K562 (cell line): ENCODE measurements at regions not wholly inside any gene's neighbourhood (a gene's known extent, or its start where the extent isn't known, plus 50 kb on each side); places are given as distances from the start of the nearest gene placed in this dataset.

Source experiments
- ATAC-seq: fragments of 200-7000 bp; cut with Tn5 transposase; 3 replicates; pipeline ENCODE4 v1.9.1; 2020; ENCODE audit warnings: moderate library complexity
- BruUV-seq: library from RNA; stranded (reverse); fragments of 400-500 nt; replicated peaks from 2 replicates; lab custom pipeline; 2021; lab: Mats Ljungman, UMichigan
- CTCF ChIA-PET: fragments of 300-600 bp; formaldehyde crosslinking; extraction: SDS; loops from one replicate; lab custom pipeline; 2021; ENCODE audit warnings: low intra/inter-chr PET ratio; lab: Yijun Ruan, JAX
- POLR2A ChIA-PET: fragments of 300-600, 350-650 bp; sonication (Branson Sonifier 250); formaldehyde crosslinking; extraction: SDS; loops from one replicate; lab custom pipeline; 2021; ENCODE audit warnings: antibody characterized with exemption, inconsistent platforms; lab: Yijun Ruan, JAX
- DNase-seq, 4 experiments: peaks; one replicate each; pipeline versions ENCODE4 v3.0.0 to v3.0.0-alpha.2; 2011 to 2018; ENCODE audit warnings: low spot score in 3 of 4, mixed read lengths in 3 of 4; ENCODE audit errors: extremely low read depth in 1 of 4
- FAIRE-seq: peaks from 2 replicates; lab custom pipeline; 2011; peaks lifted over from hg19 to GRCh38; lab: Jason Lieb, UNC
- H2AFZ ChIP-seq: 2 replicates; pipeline ENCODE4 v1.6.0; 2011; ENCODE audit warnings: low read depth, low read length, control low read depth, inconsistent platforms
- H3K27ac ChIP-seq: fragments of 200-600 bp; 3 replicates; pipeline ENCODE4 v1.8.0; 2011; ENCODE audit warnings: low read depth, mild to moderate bottlenecking, control low read depth, inconsistent platforms, low read length, moderate library complexity, mixed read lengths; ENCODE audit errors: extremely low read depth
- H3K27me3 ChIP-seq, 2 experiments: fragments of 300-600 bp in 1 of 2; 2 replicates in 1 of 2; 3 replicates in 1 of 2; pipeline versions ENCODE4 v1.6.0 to v1.8.0; 2011; ENCODE audit warnings: inconsistent platforms in 2 of 2, low read length in 2 of 2, mild to moderate bottlenecking in 1 of 2, mixed read lengths in 1 of 2, moderate library complexity in 1 of 2; ENCODE audit not compliant: control insufficient read depth in 2 of 2, insufficient read depth in 2 of 2
- H3K36me3 ChIP-seq: fragments of 300-600 bp; 3 replicates; pipeline ENCODE4 v1.8.0; 2011; ENCODE audit warnings: mild to moderate bottlenecking, low read length, inconsistent platforms; ENCODE audit not compliant: control insufficient read depth, insufficient read depth
- H3K4me1 ChIP-seq, 2 experiments: fragments of 200-600 bp in 1 of 2; replicated peaks in 1 of 2; 2 replicates in 1 of 2; 3 replicates in 1 of 2; pipeline versions ENCODE4 v1.5.1 to v1.8.0; 2011; ENCODE audit warnings: inconsistent platforms in 2 of 2, low read length in 2 of 2, mild to moderate bottlenecking in 1 of 2, mixed read lengths in 1 of 2, moderate library complexity in 1 of 2; ENCODE audit not compliant: control insufficient read depth in 2 of 2, insufficient read depth in 2 of 2
- H3K4me2 ChIP-seq: 2 replicates; pipeline ENCODE4 v1.6.1; 2011; ENCODE audit warnings: low read length, control low read depth, inconsistent platforms, mixed read lengths; ENCODE audit not compliant: insufficient read depth
- H3K4me3 ChIP-seq: fragments of 200-600 bp; sonication (generic), shearing (Covaris generic); 2 replicates; pipeline ENCODE4 v1.5.1; 2016; ENCODE audit warnings: control low read depth, inconsistent platforms
- H3K79me2 ChIP-seq: fragments of 200-600 bp; 3 replicates; pipeline ENCODE4 v1.8.0; 2011; ENCODE audit warnings: low read length, inconsistent platforms; ENCODE audit not compliant: control insufficient read depth, insufficient read depth
- H3K9ac ChIP-seq, 2 experiments: 2 replicates each; pipeline versions ENCODE4 v1.6.0 to v1.6.1; 2011; ENCODE audit warnings: low read depth in 2 of 2, low read length in 2 of 2, control low read depth in 1 of 2, inconsistent platforms in 1 of 2, mild to moderate bottlenecking in 1 of 2, mixed read lengths in 1 of 2; ENCODE audit not compliant: insufficient read depth in 1 of 2
- H3K9me1 ChIP-seq: one replicate; pipeline ENCODE4 v1.6.0; 2011; ENCODE audit warnings: inconsistent platforms, mild to moderate bottlenecking, low read length, moderate library complexity; ENCODE audit not compliant: control insufficient read depth, insufficient read depth
- H3K9me3 ChIP-seq: replicated peaks from 2 replicates; pipeline ENCODE4 v1.5.1; 2011; ENCODE audit warnings: low read depth, low read length, inconsistent platforms; ENCODE audit not compliant: control insufficient read depth, insufficient read depth
- H4K20me1 ChIP-seq: replicated peaks from 2 replicates; pipeline ENCODE4 v1.6.1; 2011; ENCODE audit warnings: low read length, inconsistent platforms, mixed read lengths; ENCODE audit not compliant: control insufficient read depth, insufficient read depth
- POLR2G ChIP-seq: fragments of 200-400 bp; formaldehyde crosslinking; IDR thresholded peaks from 2 replicates; pipeline ENCODE4 v1.6.1; 2017; ENCODE audit warnings: low read depth, mild to moderate bottlenecking, antibody characterized with exemption, low read length, moderate library complexity
- PPARD ChIP-seq: fragments of 250-450 bp; sonication (Bioruptor Pico); IDR thresholded peaks from 2 replicates; pipeline ENCODE4 v1.8.0; 2022; ENCODE audit warnings: inconsistent platforms, mild to moderate bottlenecking, moderate library complexity
- PRMT5 ChIP-seq: sonication (generic); formaldehyde crosslinking; IDR thresholded peaks from 2 replicates; pipeline ENCODE4 v1.5.0; 2020; ENCODE audit warnings: missing genetic modification reagents
- RFX1 ChIP-seq: fragments of 450-650 bp; IDR thresholded peaks from 2 replicates; pipeline ENCODE4 v1.6.1; 2016; ENCODE audit warnings: mild to moderate bottlenecking, moderate library complexity
- SOX6 ChIP-seq: fragments of 450-650 bp; IDR thresholded peaks from 2 replicates; pipeline ENCODE4 v1.6.1; 2014; ENCODE audit warnings: mild to moderate bottlenecking
- SPI1 ChIP-seq: IDR thresholded peaks from 2 replicates; pipeline ENCODE4 v1.6.1; 2011; ENCODE audit warnings: low read depth, low read length, control low read depth, borderline replicate concordance
- TEAD1 ChIP-seq, 2 experiments: fragments of 450-650 bp in 1 of 2; sonication (generic) in 1 of 2; formaldehyde crosslinking; IDR thresholded peaks; 2 replicates each; pipeline versions ENCODE4 v1.4.0 to v1.8.0; 2020 to 2022; ENCODE audit warnings: mild to moderate bottlenecking in 2 of 2, missing genetic modification reagents in 1 of 2
- ZNF274 ChIP-seq: IDR thresholded peaks from 2 replicates; pipeline ENCODE4 v1.6.1; 2011; ENCODE audit warnings: low read depth, mild to moderate bottlenecking, low read length, moderate library complexity, borderline replicate concordance
- WGBS: fragments of 100-300 bp; shearing (Covaris generic); methylation state at CpG from one replicate; pipeline ENCODE4 v1.1.6; 2016; ENCODE audit warnings: low coverage, mixed read lengths; ENCODE audit not compliant: insufficient coverage; ENCODE audit errors: missing lambda C conversion rate; 5-methylcytosine and 5-hydroxymethylcytosine counted together
- in situ Hi-C: fragments of 300-500 bp; cut with MboI; formaldehyde crosslinking; loops from 4 replicates; pipeline ENCODE4 v1.15.0; 2018; ENCODE audit warnings: inconsistent platforms, mixed read lengths
- intact Hi-C: fragments of 100-400 bp; cut with micrococcal nuclease; formaldehyde crosslinking; loops from 2 replicates; pipeline ENCODE4 v1.14.2; 2022
- TF ChIP-seq, protein P1 (sequence below): fragments of 250-450 bp; sonication (Bioruptor Pico); IDR thresholded peaks from 2 replicates; pipeline ENCODE4 v1.8.0; 2022; ENCODE audit warnings: moderate library complexity, mild to moderate bottlenecking, inconsistent platforms
- TF ChIP-seq, protein P2 (sequence below): fragments of 450-650 bp; conservative IDR thresholded peaks from 2 replicates; pipeline ENCODE4 v1.6.1; 2016; ENCODE audit warnings: missing genetic modification characterization, low read depth, mild to moderate bottlenecking, missing compliant biosample characterization, moderate library complexity
- TF ChIP-seq, protein P3 (sequence below): fragments of 150-350 bp; IDR thresholded peaks from 2 replicates; pipeline ENCODE4 v1.6.1; 2014; ENCODE audit warnings: low read depth, mild to moderate bottlenecking, low read length, borderline replicate concordance
- TF ChIP-seq, protein P4 (sequence below): sonication (generic); formaldehyde crosslinking; IDR thresholded peaks from 2 replicates; pipeline ENCODE4 v1.9.0; 2022; ENCODE audit warnings: mild to moderate bottlenecking, missing genetic modification reagents

- H3K9me1 ChIP-seq, result no peaks in the 10 kb centered on the region
- ATAC-seq, result peak; percentile 80
- CTCF ChIA-PET, result no interaction called here
- intact Hi-C loops, result loop anchor here (1.0 kb wide), 1 partner anchor 53 kb away; no protein-coding TSS in a partner anchor
- peaks cover 23% of the 10 kb centered on the region for H3K79me2 ChIP-seq
- H3K36me3 ChIP-seq, result peaks cover 8% of the 10 kb centered on the region; the same call in 1 of the 3 replicates
- peak overlapping the region; percentile 80 for H3K4me3 ChIP-seq
- peak; percentile 32 to 77 (median 42) for DNase-seq
- H3K4me2 ChIP-seq, result peak overlapping the region; percentile 92
- no peaks in the 10 kb centered on the region for H4K20me1 ChIP-seq
- POLR2A ChIA-PET, result interaction anchor here (0.7 to 1.3 kb wide), 5 partner anchors 9 to 80 kb away, joined by 3 to 9 read pairs (median 5); no protein-coding TSS in a partner anchor
- peak overlapping the region; percentile 63 for H2AFZ ChIP-seq
- peak overlapping the region; percentile 79 for H3K27ac ChIP-seq
- peak; percentile 82 for FAIRE-seq
- in situ Hi-C loops, result loop anchor here (5.0 kb wide), 1 partner anchor 53 kb away; no protein-coding TSS in a partner anchor
- BruUV-seq, result no TSS peak
- 14% methylated on average over 30 of the region's 32 CpGs for WGBS
- peak overlapping the region; percentile 77 to 94 for H3K9ac ChIP-seq
- 0 out of 5 replicates have a peak, but pooled peaks cover 0 to 2% of the 10 kb centered on the region in 2 experiments for H3K27me3 ChIP-seq
- peaks cover 13 to 20% of the 10 kb centered on the region in 2 experiments for H3K4me1 ChIP-seq
- H3K9me3 ChIP-seq, result no peaks in the 10 kb centered on the region
- TF ChIP-seq, protein P1, sequence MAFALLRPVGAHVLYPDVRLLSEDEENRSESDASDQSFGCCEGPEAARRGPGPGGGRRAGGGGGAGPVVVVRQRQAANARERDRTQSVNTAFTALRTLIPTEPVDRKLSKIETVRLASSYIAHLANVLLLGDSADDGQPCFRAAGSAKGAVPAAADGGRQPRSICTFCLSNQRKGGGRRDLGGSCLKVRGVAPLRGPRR (CRISPR knock-in tag), result no peak
- TF ChIP-seq, protein P2, sequence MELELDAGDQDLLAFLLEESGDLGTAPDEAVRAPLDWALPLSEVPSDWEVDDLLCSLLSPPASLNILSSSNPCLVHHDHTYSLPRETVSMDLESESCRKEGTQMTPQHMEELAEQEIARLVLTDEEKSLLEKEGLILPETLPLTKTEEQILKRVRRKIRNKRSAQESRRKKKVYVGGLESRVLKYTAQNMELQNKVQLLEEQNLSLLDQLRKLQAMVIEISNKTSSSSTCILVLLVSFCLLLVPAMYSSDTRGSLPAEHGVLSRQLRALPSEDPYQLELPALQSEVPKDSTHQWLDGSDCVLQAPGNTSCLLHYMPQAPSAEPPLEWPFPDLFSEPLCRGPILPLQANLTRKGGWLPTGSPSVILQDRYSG (tag), result no peak
- TF ChIP-seq POLR2G (peak; percentile 60), SOX6 (0 out of 2 replicates have a peak, but pooled peaks have one; percentile 19), PPARD (no peak), RFX1 (no peak), PRMT5 (CRISPR knock-in tag) (no peak), SPI1 (no peak), TEAD1 (CRISPR knock-in tag; IDR thresholded peaks at IDR 0.05) (0 out of 4 replicates have a peak, but pooled peaks of 1 of the 2 experiments have one; percentile 37), ZNF274 (no peak)
- TF ChIP-seq, protein P3, sequence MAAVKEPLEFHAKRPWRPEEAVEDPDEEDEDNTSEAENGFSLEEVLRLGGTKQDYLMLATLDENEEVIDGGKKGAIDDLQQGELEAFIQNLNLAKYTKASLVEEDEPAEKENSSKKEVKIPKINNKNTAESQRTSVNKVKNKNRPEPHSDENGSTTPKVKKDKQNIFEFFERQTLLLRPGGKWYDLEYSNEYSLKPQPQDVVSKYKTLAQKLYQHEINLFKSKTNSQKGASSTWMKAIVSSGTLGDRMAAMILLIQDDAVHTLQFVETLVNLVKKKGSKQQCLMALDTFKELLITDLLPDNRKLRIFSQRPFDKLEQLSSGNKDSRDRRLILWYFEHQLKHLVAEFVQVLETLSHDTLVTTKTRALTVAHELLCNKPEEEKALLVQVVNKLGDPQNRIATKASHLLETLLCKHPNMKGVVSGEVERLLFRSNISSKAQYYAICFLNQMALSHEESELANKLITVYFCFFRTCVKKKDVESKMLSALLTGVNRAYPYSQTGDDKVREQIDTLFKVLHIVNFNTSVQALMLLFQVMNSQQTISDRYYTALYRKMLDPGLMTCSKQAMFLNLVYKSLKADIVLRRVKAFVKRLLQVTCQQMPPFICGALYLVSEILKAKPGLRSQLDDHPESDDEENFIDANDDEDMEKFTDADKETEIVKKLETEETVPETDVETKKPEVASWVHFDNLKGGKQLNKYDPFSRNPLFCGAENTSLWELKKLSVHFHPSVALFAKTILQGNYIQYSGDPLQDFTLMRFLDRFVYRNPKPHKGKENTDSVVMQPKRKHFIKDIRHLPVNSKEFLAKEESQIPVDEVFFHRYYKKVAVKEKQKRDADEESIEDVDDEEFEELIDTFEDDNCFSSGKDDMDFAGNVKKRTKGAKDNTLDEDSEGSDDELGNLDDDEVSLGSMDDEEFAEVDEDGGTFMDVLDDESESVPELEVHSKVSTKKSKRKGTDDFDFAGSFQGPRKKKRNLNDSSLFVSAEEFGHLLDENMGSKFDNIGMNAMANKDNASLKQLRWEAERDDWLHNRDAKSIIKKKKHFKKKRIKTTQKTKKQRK, result no peak
- TF ChIP-seq, protein P4, sequence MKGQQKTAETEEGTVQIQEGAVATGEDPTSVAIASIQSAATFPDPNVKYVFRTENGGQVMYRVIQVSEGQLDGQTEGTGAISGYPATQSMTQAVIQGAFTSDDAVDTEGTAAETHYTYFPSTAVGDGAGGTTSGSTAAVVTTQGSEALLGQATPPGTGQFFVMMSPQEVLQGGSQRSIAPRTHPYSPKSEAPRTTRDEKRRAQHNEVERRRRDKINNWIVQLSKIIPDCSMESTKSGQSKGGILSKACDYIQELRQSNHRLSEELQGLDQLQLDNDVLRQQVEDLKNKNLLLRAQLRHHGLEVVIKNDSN (CRISPR knock-in tag), result peak; percentile 11; the same call in 1 of the 2 replicates
These were observed 202.1 kb upstream of the NFE2L3 start for GRCh38 chr7:25949736-25950487.
